NCI-H1092 treated with DMSO at 0.1 percent for 48 hours (cell line): ENCODE measurements at regions not wholly inside any gene's neighbourhood (a gene's known extent, or its start where the extent isn't known, plus 50 kb on each side); places are given as distances from the start of the nearest gene placed in this dataset.

Source experiments
- DNase-seq: peaks from one replicate; lab custom pipeline; 2025; lab: John Stamatoyannopoulos, UW

DNA sequence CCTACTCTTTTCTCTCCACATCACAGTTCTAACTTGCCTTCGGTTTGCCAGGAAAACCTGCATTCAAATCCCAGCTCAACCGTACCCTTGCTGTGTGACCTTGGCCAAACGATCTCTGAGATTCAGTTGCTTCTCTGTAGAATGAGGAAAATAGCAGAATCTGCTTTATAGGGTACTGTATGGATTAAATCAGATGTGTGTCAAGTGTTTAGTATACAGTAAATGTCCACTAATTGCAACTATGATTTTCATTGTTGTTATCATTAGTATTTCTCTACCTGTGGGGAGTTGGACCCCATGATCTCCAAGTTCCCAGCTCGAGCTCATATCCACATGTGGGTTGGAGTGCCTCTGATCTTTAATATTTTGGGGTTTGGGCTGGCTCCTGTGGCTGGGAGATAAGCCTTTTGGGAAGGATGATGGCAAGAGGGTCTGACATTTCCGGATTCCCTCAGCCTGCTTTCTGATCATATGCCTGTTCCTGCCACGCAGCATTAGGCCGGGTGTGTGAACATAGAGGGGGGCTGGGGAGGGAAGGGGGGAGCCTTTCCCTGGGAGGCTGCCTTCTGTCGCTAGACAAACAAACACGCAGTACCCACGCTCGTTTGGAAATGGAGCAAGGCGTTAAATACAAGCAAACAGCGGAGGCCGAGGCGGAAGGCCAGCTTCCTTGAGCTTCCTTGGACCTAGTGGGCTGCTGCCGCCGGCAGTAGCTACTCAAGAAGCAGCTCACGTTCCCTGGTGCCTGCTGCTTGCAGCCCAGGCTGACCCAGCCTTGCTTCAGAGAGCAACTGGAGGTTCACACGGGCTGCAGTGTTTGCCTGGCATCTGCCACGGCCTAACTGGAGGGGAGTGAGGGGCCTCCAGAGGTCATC lies 213.5 kb upstream of the LHX5 start:
- no peak for DNase-seq

GRCh38 chr12:113684053-113684907 lies 212.6 kb upstream of the LHX5 start:
- peak; percentile 8 for DNase-seq

DNA sequence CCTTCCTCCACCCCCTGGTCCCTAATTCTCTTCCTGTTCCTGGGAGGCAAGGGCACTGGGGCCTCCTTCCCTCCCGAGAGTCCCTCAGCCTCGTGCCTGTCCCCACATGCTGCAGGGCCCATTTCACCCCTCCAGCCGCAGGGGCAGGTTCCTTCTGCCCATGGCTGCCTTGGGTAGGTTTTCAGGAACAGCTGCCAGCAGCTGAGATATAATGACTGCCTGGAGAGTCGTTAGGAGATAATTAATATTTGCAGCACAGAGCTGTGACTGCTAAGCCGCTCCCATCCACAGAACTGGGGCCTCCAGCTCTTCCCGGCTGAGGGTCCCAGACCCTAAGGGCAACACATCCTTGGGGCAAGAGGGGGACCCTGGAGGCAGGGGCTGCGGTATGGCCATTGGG lies 211.9 kb upstream of the LHX5 start:
- peak; percentile 11 for DNase-seq

GRCh38 chr12:113680868-113681267 lies 209.2 kb upstream of the LHX5 start:
- DNase-seq = no peak

- DNase-seq = no peak
Measured at GRCh38 chr12:113678223-113679119, 206.8 kb upstream of the LHX5 start.

GRCh38 chr12:113676547-113676946 lies 204.9 kb upstream of the LHX5 start:
- DNase-seq = no peak

DNA sequence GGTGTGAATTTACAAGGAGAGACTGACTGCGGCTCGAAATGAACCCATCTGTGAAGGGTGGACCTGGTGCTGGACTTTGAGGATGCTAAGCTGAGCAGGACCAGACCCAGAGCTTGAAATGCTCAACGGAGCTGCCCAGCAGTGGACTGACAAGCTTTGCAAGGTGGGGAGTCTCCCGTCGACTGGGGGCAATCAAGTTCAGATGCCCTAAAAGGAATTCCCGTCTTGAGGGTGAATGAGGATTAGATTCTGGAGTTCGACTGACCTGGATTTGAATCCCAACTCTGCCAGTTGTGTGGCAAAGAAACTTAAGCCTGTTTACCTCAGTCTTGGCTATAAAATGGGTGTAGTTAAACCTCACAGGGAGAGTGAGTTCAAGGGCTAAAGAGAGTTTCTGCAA lies 204.4 kb upstream of the LHX5 start:
- no peak for DNase-seq

DNA sequence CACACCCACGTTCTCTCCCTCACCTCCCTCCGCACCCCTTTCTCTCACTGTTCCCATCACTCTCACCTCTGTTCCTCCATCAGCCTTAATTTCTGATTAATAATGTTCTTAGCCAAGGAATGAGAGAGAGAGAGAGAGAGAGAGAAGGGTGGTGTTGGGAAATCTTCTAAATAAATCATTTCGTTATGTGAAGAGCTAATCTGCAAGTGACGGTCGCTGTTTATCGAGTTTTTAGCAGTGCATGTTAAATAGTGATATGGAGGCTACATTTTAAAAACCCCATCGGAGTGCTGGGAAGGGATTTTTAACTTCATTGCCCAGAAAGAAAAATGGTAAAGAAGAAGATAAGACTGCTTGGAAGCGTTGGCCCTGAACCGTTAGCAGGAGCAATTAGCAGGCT lies 203.3 kb upstream of the LHX5 start:
- no peak for DNase-seq

- no peak for DNase-seq
Measured at GRCh38 chr12:113674302-113674701, 202.6 kb upstream of the LHX5 start.

DNA sequence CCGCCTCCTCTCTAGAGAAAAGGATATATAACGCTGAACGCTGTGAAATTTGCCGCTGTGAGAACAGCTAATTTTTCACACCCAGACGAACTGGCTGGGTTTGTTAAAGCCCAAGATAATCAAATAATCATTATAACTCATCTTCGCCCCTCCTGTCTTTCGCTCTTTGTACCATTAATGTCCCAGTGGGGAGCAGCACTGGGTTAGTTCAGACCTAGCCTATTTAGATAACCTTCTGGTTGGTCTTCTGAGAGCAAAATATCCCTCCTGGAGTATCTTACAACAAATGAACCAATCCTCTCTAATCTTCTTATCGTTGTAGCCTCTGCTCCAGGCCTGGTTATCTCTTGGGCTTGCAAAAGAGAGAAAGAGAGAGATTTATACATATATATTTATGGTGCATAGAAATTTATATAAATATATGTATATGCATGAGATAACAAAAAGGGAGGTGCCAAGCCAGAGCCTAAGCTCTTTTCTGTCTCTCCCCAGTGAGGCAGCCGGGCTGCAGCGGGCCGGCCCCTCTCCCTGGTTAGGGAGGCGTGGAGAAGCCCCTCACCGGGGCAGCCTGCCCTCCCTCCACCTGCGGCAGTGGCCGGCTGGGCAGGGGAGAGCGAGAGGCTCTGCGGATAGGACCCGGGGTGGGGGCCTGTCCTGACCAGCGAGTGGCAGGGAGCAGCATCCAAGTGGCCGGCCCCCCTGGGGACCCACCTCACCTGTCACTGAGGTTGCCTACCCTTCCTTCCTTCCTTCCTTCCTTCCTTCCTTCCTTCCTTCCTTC lies 202.0 kb upstream of the LHX5 start:
- DNase-seq = no peak

DNA sequence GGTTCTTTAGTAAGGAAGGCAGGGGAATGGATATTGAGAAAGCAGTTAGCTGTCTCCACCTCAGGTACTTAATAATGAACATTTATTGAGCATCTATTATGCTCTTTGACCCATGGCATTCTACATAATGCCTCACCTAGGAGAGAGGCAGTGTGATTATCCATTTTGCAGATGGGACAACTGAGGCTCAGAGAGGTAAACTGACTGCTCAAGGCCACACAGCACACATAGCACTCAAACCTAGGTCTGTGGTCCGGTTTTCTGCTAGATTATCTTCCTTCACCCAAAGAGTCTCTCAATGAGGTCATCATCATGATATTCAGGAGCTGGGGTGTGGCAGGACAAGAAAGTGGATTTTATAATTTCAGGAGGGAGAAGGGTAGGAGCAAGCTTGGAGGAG lies 199.1 kb upstream of the LHX5 start:
- DNase-seq = no peak

GRCh38 chr12:113667676-113668356 lies 196.1 kb upstream of the LHX5 start:
- DNase-seq = no peak

- DNase-seq = no peak
Measured at GRCh38 chr12:113667095-113667494, 195.4 kb upstream of the LHX5 start.

GRCh38 chr12:113666223-113666622 lies 194.6 kb upstream of the LHX5 start:
- no peak for DNase-seq

- DNase-seq = no peak
Measured at GRCh38 chr12:113665457-113665856, 193.8 kb upstream of the LHX5 start.

DNA sequence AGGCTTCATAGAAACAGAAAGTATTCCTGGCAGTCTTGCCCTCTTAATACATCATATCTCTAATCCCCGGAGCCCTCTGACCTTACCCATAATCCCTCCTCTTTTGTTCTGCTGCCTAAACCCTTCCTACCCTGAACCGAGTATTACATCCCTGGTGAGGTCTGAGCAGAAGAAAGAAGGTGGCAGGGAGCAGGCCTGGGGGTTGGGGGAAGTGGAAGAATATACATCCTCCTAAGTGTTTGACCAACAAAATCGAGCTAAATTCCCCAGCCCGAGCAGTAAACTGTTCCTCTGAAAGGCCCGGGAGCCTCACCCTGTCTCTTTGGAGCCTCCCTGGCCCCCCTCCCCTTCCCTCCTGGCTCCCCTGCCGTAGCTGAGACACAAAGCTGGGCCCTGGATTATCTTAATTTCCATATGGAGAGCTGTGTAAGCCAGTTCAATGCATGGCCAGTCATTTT lies 192.6 kb upstream of the LHX5 start:
- no peak for DNase-seq

DNA sequence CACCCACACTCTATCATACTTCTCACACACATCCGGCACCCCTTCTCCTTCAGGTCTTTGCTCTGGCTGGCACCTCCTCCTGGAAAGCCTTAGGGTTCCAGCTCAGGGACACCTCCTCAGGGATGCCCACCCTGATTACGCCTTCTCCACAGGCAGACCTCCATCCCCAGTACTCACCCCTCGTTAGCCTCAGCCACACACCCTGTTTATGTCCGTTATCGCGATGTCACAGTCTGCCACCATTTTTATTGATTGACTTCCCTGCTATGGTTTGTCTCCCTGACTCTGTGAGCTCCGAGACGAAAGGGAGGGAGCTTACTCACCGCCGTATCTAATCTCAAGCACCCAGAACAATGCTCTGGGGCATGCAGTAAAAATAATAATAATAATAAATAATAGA lies 191.7 kb upstream of the LHX5 start:
- DNase-seq = no peak

GRCh38 chr12:113660936-113661335 lies 189.3 kb upstream of the LHX5 start:
- no peak for DNase-seq

DNA sequence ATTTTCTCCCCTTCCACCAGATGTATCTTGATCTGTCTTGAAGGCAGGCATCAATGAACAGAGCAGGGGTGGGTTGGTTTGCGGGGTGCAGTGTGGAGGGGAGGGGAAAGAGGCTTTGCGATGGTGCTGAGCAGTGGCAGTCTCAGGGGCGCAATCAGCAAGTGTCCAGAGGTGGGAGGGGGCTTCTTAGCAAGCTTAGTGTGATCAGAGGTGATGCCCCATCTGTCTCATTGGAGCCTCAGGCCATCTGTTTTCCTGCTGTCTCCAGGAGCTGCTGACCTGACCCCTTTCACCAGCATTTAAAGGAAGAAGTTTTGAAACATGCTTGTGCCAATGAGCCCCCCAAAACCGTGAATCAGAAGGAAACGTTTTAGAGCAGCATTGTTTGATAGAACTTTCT lies 187.7 kb upstream of the LHX5 start:
- DNase-seq = no peak

GRCh38 chr12:113659015-113659414 lies 187.3 kb upstream of the LHX5 start:
- DNase-seq = no peak
